ENCODE measurements at regions not wholly inside any gene's neighbourhood (a gene's known extent, or its start where the extent isn't known, plus 50 kb on each side); places are given as distances from the start of the nearest gene placed in this dataset.

GRCh38 chr5:129399069-129399468 lies 61.0 kb upstream of the ADAMTS19 start:
- TF ChIP-seq CTCF (IDR thresholded peaks at IDR 0.05) (no peak), POLR2A (IDR thresholded peaks at IDR 0.05) (no peak)

All from uterus (tissue), 2 donors.